DMS53 treated with DMSO at 0.1 percent for 48 hours (cell line): ENCODE measurements at regions not wholly inside any gene's neighbourhood (a gene's known extent, or its start where the extent isn't known, plus 50 kb on each side); places are given as distances from the start of the nearest gene placed in this dataset.
"Not testable (repeated sequence)": the region's sequence is repeated elsewhere in the genome, so short reads cannot be mapped to it uniquely, and the experiment has no call there.

ENCODE experiments used
- DNase-seq: peaks from one replicate; lab custom pipeline; 2025; ENCODE audit not compliant: unreplicated experiment; lab: John Stamatoyannopoulos, UW

DNA sequence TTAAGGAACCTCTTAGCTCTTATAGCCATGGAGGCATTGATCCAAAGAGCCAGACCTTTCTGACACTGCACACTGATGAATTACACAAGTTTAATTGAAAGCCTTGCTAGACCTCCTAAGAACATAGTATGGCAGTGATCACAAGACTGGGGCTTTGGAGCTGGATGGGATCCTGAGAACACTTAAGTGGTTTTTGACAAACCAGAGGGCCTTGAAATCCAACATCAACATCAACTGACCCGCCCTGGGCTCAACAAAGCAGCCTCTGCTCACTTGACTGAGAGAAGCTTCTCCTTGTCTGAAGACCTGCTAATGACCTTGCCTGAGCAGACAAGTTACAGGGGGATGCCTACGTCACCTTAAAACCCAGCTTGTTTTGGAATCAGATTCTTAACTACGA, 257.6 kb downstream of the KLF13 start:
- no peak for DNase-seq

DNA sequence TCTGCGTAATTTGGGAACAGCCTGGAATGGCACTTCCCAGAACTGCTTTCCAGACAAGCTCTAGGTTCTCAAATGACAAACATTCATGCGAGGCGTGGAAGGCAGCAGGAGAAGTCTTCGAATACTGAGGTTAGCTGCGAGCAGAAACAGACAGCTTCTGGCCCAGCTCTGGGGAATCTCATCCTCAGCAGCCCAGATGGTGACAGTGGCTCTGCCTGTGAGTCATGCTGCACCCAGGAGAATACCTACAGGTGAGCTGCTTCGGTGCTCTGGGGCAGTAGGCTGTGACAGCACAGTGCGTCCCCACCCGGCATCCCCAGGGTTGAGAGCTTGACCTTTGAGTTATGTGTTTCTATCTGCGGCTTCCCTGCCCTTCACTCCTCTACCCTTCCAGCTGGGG, 258.6 kb downstream of the KLF13 start:
- DNase-seq, result no peak

DNA sequence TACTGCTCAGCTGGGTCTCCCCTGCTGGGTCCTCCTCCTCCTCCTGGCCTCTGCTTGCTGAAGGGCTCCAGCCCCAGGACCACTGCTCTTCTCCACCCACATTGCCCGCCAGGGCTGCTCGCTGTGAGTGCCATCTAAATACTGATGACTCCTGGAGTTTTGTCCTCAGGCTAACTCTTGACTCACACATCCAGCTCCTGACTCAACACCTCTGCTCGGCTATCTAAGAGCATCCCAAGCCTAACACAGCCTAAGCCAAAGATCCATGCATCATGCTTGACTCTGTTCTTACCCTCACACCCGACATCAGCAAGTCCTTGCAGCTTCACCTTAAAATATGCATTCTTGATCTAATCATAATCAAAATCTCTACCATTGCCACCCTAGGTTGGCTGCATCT, 260.2 kb downstream of the KLF13 start:
- DNase-seq, result no peak

DNA sequence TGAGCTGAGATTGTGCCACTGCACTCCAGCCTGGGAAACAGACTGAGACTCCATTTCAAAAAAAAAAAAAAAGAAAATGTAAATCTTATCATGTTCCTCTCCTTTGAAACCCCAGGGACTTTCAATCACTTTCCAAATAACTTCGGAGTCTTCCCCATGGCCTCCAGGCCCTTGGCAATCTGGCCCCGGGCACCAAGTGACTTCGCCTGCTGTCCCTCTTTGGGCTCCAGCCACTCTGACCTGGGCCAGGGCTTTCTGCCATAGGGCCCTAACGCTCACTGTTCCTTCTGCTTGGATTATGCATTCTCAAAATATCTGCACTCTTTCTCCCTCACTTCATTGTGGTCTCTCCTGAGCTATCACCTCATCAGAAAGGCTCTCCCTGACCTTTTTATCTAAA, 260.9 kb downstream of the KLF13 start:
- no peak for DNase-seq

DNA sequence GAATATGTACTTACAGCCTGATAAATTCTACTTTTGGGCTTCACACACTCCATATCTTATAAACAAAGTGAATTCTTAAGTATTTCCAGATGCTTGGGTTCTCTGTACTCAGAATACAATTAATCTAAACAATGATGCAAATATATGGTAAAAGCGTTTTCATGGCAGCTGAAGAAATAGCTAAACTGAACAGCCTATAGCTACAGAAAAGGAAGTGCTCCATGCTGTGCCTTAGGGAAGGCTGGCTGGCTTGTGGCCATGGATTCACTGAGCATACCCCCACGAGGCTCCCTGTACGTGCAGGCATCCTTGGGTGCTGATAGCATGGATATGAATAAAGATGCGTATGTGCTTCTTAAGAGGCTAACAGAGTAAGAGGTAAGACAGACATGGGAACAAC, 264.0 kb downstream of the KLF13 start:
- DNase-seq, result no peak

DNA sequence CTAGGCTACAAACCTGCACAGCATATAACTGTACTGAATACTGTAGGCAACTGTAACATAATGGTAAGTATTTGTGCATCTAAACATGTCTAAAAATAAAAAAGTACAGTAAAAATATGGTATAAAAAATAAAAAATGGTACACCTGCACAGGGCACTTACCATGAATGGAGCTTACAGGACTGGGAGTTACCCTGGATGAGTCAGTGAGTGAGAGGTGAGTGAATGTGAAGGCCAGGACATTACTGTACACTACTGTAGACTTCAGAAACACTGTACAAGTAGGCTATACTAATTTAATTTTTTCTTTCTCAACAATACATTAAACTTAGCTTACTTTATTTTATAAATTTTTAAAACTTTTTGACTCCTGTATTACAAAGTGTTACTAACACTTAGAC, 265.3 kb downstream of the KLF13 start:
- DNase-seq, result no peak

DNA sequence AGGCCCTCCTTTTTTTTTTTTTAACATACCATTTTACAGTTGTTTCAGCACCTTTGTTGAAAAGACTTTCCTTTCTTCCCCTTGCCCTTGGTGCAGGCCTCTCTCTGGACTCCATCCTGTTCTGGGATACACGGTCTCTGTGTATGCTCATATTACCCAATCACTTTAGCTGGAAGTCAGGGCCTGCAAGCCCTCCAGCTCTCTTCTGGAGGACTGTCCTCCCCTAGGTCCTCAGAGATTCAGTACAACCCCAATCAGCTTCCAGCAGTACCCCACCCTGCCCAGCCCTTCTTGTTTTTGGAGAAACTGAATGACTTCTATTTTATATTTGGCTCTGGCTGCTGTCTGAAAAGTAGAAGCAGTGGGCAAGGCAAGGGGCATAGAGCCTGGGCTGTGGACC, 270.8 kb downstream of the KLF13 start:
- no peak for DNase-seq

DNA sequence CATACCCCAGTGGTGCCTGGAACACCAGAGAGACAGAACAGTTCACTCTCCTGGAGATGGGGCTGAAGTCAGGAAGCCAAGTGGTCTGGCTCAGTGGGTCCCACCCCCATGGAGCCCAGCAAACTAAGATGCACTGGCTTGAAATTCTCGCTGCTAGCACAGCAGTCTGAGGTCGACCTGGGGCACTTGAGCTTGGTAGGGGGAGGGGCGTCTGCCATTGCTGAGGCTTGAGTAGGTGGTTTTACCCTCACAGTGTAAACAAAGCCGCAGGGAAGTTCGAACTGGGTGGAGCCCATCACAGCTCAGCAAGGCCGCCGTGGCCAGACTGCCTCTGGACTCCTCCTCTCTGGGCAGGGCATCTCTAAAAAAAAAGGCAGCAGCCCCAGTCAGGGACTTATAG, 272.0 kb downstream of the KLF13 start:
- no peak for DNase-seq

DNA sequence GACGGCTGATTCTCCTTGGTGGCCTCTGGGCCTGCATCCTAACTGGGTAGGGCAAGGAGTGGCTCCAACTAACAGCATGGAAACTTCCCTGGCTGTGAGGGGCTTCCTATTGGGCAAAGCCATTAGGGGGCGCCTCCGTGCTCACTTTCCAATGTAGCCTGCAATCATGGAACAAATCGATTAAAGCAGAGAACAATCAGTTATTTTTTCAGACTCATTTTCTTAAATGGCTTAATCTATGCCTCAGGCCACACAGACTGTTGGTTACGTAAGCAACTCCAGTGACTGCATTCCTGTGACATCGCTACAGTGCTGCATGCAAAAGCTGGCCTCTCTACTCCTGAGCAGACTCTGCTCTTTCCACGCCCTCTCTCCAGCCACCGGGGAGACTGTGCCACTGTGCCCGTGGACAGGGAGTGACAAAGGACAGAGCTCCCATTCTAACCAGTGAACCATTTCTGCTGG, 278.9 kb downstream of the KLF13 start:
- DNase-seq, result no peak

DNA sequence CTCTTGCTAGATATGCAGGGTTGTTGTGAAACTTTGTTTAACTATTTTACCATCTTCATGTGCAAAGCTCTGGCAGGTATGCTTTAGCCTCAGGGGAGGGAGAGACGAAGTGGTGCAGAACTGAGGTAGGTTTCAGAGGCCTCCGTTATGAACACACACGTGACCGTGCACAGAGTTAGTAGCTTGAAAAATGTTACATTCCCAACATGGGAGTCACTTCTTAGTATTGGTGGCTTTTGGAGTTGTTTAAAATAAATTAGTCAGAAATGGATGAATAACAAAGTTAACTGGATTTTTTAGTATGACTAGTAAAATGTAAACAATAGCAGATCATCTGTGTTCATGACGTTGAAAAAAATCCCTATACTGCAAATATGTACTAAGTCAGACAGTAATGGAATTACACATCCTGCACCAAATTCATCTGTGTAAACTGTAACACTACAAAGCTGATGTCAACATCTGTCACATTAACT, 279.6 kb downstream of the KLF13 start:
- no peak for DNase-seq

DNA sequence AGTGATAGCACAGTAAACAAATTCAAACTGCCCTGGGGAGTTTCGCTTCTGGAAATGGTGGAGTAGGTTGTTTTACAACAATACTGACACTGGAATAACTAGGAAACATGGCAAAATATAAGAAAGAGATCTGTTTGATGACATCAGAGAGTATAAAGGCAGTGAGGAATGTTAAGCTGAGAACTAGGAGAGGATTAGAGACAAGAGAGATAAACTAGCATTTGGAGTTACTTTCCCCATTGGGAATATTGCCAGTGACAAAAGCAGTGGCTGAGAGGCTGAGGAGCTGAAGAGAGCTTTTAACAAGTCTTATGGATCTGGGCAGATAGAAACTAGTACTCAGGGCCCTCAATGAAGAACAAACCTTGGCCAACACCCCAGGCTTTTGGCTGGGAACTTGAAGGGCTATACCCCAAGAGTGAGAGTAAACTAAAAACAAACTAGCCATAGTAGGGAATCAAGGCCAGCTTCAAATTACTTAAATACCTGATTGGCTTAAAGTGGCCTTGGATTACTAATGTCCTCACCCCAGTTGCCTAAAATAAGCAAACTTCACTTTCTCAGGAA, 280.4 kb downstream of the KLF13 start:
- no peak for DNase-seq

DNA sequence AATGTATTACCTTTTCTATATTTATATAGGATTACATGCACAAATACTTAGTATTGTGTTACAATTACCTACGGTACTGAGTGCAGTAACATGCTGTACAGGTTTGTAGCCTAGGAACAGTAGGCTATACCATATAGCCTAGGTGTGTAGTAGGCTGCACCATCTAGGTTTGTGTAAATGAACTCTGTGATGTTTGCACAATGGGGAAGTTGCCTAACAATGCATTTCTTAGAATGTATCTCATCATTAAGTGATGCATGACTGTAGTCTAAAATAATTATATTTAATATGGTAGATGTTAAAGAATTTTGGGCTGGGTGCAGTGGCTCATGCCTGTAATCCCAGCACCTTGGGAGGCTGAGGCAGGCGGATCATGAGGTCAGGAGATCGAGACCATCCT, 281.0 kb downstream of the KLF13 start:
- DNase-seq, result no peak

DNA sequence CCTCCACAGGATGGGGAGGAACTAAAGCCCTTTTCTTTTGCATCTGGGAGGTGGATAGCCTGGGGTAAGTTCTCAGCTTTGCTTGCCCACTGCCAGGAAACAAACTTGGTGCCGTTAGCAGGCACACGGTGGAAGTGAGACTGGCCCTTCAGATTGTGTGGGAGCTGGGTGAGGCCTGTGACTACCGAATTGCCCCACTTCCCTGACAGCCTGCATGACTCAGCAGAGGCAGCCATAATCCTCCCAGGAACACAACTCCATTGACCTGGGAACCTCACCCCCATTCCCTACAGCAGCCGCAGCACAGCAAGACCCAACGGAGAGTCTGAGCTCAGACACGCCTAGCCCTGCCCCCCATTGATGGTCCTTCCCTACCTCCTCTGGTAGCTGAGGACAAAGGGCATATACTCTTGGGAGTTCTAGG, 282.6 kb downstream of the KLF13 start:
- no peak for DNase-seq

DNA sequence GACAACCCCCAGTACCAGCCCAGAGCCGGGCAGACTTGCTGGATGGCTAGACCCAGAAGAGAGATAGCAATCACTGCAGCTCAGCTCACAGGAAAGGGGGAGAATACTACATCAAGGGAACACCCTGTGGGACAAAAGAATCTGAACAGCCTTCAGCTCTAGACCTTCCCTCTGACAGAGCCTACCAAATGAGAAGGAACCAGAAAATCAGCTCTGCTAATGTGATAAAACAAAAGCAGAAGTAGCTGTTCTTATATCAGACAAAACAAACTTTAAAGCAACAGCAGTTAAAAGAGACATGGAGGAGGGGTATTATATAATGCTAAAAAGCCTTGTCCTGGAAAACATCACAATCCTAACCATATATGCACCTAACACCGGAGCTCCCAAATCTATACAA, 283.3 kb downstream of the KLF13 start:
- DNase-seq, result no peak

DNA sequence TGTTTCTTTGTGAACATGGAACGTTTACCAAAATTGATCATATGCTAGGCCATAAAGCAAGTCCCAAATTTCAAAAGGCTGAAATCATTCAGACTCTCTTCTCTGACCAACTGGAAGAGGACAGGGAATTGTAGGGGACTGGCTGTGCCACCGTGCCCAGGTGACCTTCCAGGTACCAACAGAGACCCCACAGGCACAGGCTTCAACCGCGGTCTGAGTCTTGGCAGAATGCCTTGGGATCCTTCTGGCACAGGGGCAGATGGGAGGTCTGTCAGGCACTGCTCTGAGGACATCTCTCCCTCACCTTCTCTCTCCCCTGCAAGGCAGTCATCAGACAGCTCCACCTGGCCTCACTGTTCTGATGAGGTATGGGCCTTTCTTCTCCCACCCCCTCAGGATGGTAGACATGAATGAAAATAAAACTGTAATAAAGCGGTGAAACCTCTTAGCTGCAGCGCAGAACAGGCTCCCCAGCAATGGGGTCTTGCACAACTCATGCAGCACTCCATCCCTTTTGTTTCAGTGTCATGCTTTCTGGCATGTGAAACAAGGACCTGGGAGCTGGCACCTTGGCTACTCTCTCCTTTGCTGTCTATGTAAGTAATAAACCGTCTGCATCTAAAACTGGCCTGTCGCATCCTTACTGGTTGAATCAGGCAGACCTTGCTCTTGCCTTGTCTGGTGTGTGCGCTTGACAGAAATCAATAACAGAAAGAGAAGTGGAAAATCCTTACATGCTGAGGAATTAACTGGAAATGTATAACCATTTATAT, 289.2 kb downstream of the KLF13 start:
- DNase-seq, result no peak

DNA sequence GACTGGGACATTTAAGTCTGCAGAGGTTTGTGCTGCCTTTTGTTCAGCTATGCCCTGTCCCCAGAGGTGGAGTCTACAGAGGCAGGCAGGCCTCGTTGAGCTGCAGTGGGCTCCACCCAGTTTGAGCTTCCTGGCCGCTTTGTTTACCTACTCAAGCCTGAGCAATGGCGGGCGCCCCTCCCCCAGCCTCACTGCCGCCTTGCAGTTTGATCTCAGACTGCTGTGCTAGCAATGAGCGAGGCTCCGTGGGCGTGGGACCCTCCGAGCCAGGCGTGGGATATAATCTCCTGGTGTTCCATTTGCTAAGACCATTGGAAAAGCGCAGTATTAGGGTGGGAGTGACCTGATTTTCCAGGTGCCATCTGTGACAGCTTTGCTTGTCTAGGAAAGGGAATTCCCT, 296.7 kb downstream of the KLF13 start:
- DNase-seq, result not testable (repeated sequence)

DNA sequence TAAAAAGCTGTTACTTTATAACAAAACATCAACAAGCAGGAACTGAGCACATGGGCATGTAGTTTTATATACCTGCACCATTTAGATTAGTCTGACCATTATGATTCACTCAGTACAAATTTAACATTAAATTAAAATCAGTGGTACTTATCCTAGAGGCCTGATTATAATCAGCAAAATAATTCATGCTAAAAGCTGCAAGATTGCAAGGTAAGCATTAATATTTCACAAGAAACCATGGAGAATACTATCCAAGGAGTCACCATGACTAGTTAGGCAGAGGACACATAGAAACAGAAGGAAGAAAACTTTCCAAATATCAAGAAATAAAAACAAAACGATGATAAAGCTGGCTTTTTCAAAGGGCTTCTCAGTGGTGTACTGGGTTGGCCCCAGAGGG, 297.5 kb downstream of the KLF13 start:
- not testable (repeated sequence) for DNase-seq

DNA sequence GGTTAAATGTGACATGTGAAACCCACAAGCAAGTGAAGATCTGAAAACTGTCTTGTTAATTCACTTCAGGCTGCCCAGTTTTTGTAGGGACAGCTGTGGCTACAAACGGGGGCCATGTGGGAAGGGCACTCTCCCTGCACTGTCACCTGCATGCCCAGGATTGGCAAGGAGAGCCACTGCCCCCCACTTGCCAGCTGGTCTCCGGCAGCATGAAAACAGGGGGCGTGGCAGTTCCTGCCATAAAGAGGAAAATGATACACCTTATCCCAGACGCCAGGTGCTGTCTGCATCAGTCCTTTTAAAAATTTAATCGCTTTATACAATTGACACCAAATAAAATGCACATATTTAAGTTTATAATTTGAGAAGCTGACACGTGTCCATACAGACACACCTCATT, 309.1 kb downstream of the KLF13 start:
- peak; percentile 23 for DNase-seq

DNA sequence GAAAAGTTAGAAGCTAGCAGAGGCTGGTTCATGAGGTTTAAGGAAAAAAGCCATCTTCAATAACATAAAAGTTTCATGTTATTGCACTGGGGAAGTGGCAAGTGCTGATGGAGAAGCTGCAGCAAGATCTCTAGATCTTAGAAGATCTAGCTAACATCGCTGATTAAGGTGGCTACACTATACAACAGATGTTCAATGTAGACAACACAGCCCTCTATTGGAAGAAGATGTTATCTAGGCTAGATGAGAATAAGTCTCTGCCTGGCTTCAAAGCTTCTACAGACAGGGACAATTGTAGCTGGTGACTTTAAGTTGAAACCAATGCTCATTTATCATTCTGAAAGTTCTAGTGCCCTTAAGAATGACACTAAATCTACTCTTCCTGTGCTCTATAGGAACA, 310.3 kb downstream of the KLF13 start:
- not testable (repeated sequence) for DNase-seq

DNA sequence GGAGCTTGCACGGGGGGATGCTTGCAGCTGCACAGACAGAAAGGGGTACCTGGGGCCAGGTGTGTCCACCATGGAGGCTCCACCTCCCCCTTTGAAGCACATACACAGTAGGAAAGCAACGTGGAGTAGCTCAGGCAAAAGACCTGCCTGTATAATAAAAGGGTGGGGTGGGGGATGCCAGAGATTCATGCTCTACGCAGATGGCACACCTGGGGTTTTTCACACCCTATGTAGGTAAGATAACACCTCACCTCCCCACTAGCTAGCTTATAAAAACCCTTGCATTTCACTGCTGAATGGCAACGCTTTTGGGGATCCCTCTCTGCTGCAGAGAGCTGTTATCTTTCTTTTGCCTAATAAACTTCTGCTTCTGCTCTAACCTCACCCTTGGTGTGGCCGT, 317.3 kb downstream of the KLF13 start:
- not testable (repeated sequence) for DNase-seq

DNA sequence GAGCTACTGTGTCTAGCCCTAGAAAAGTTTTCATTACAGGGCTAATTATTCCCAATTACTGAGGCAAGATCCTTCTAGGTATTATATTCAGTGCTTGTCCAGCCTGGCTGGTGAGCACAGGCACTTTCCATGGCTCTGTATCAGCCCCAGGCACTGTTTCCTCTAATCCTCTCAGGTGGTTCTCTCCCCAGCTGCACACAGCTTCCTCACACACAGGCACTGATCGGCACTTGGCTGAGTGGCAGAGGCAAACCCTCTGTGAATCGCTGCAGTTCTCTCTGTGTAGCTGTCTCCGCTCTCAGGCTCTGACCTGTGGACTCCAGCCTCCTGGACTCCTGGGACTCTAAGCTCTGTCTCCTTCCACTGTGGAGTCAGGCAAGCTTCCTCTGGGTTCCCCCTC, 318.1 kb downstream of the KLF13 start:
- DNase-seq, result not testable (repeated sequence)

DNA sequence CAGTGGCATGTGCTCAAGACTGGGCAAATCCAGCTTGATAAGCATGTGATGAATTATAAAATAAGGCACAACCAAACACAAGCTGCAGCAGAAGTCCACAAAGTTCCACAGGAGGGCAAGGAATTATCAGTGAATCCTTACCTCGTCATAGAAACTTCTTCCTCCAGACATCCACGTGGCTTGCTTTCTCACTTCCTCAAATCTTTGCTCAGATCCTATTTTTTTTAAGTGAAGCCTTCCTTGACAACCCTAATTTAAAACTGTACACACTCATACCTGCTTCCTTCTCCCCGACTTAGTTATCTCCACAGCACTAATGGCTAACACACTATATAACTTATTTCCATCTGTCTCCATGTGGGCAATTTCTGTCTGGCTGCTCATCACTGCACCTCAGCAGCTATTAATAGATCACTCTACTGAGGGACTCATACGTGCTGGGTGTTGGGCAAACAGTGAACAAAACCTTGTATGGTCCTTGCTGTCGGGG, 320.7 kb downstream of the KLF13 start:
- not testable (repeated sequence) for DNase-seq

DNA sequence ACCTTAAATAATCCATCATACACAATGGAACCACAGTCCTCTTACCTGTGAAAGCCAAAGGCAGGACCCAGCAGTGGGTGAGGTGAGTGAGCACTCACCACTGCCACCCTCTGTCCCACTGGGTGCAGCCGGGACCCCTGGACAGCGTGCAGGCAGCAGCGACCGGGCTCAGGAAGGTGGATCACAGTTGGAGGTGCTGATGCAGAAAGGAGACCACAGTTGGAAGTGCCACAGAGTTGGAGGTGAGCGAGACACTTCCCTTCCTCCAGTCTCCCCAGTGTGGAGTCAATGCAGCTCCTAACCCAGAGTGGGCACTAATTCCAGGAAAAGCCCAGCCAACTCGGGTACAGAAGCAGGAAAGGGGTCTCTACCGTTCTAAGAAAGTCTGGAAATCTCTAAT, 323.0 kb downstream of the KLF13 start:
- not testable (repeated sequence) for DNase-seq
